GM21786 (cell line): ENCODE measurements at regions not wholly inside any gene's neighbourhood (a gene's known extent, or its start where the extent isn't known, plus 50 kb on each side); places are given as distances from the start of the nearest gene placed in this dataset.
"Not testable (repeated sequence)": the region's sequence is repeated elsewhere in the genome, so short reads cannot be mapped to it uniquely, and the experiment has no call there.

Experiments
- ATAC-seq: cut with Tn5 transposase; IDR thresholded peaks from one replicate; pipeline ENCODE4 v1.9.1; 2021; ENCODE audit not compliant: unreplicated experiment

- ATAC-seq, result no peak
Observed at GRCh38 chr7:142447762-142448161, 189.9 kb upstream of the PRSS58 start.

GRCh38 chr7:142445019-142445686 is 187.3 kb upstream of the PRSS58 start:
- ATAC-seq, result no peak

- no peak for ATAC-seq
Observed at GRCh38 chr7:142443216-142444010, 185.6 kb upstream of the PRSS58 start.

- no peak for ATAC-seq
Observed at GRCh38 chr7:142442396-142442795, 184.5 kb upstream of the PRSS58 start.

GRCh38 chr7:142440906-142441411 is 183.1 kb upstream of the PRSS58 start:
- no peak for ATAC-seq

GRCh38 chr7:142440219-142440905 is 182.5 kb upstream of the PRSS58 start:
- ATAC-seq, result no peak

GRCh38 chr7:142439739-142440138 is 181.9 kb upstream of the PRSS58 start:
- peak; percentile 67 for ATAC-seq

- ATAC-seq, result no peak
Observed at GRCh38 chr7:142438923-142439515, 181.2 kb upstream of the PRSS58 start.

- ATAC-seq, result peak; percentile 29
Observed at GRCh38 chr7:142438235-142438922, 180.5 kb upstream of the PRSS58 start.

- no peak for ATAC-seq
Observed at GRCh38 chr7:142437741-142438140, 179.9 kb upstream of the PRSS58 start.

- ATAC-seq, result no peak
Observed at GRCh38 chr7:142436601-142437000, 178.7 kb upstream of the PRSS58 start.

GRCh38 chr7:142435606-142436005 is 177.7 kb upstream of the PRSS58 start:
- not testable (repeated sequence) for ATAC-seq

- ATAC-seq, result no peak
Observed at GRCh38 chr7:142434666-142435167, 176.9 kb upstream of the PRSS58 start.

- peak; percentile 49 for ATAC-seq
Observed at GRCh38 chr7:142434133-142434532, 176.3 kb upstream of the PRSS58 start.

- ATAC-seq, result no peak
Observed at GRCh38 chr7:142432377-142432776, 174.5 kb upstream of the PRSS58 start.

- no peak for ATAC-seq
Observed at GRCh38 chr7:142431491-142431890, 173.6 kb upstream of the PRSS58 start.

- no peak for ATAC-seq
Observed at GRCh38 chr7:142428094-142428493, 170.2 kb upstream of the PRSS58 start.

- ATAC-seq, result no peak
Observed at GRCh38 chr7:142425281-142425680, 167.4 kb upstream of the PRSS58 start.

- no peak for ATAC-seq
Observed at GRCh38 chr7:142422621-142423020, 164.8 kb upstream of the PRSS58 start.

GRCh38 chr7:142420554-142421362 is 162.9 kb upstream of the PRSS58 start:
- no peak for ATAC-seq
